SK-N-SH treated with all-trans-retinoic acid at 6 μM for 48 hours (cell line): ENCODE measurements at regions not wholly inside any gene's neighbourhood (a gene's known extent, or its start where the extent isn't known, plus 50 kb on each side); places are given as distances from the start of the nearest gene placed in this dataset.

Experiments used
- ARNTL ChIP-seq: fragments of 450-650 bp; formaldehyde crosslinking; IDR thresholded peaks from 2 replicates; pipeline ENCODE4 v1.5.0; 2020; ENCODE audit warnings: low read depth, mild to moderate bottlenecking, moderate library complexity, borderline replicate concordance
- BACH2 ChIP-seq: fragments of 250-450 bp; sonication (Bioruptor Pico); IDR thresholded peaks from 2 replicates; pipeline ENCODE4 v1.9.0; 2021; ENCODE audit warnings: mild to moderate bottlenecking, borderline replicate concordance
- ESRRG ChIP-seq: fragments of 250-450 bp; sonication (Bioruptor Pico); IDR thresholded peaks from 2 replicates; pipeline ENCODE4 v1.6.1; 2021; ENCODE audit warnings: mild to moderate bottlenecking
- ISL1 ChIP-seq: fragments of 250-450 bp; sonication (Bioruptor Pico); IDR thresholded peaks from 2 replicates; pipeline ENCODE4 v2.1.2; 2022; ENCODE audit warnings: mild to moderate bottlenecking, moderate library complexity
- OSR1 ChIP-seq: fragments of 250-450 bp; sonication (Bioruptor Pico); IDR thresholded peaks from 2 replicates; pipeline ENCODE4 v1.8.0; 2022; ENCODE audit warnings: moderate library complexity, mild to moderate bottlenecking, inconsistent platforms
- PPARA ChIP-seq: fragments of 250-450 bp; sonication (Bioruptor Pico); IDR thresholded peaks from 2 replicates; pipeline ENCODE4 v1.5.0; 2020; ENCODE audit warnings: mild to moderate bottlenecking, borderline replicate concordance
- ZFP3 ChIP-seq: fragments of 250-450 bp; sonication (Bioruptor Pico); IDR thresholded peaks from 2 replicates; pipeline ENCODE4 v1.5.0; 2020; ENCODE audit warnings: mild to moderate bottlenecking, moderate library complexity
- ZFP30 ChIP-seq: fragments of 450-650 bp; formaldehyde crosslinking; IDR thresholded peaks from 2 replicates; pipeline ENCODE4 v1.5.0; 2022; ENCODE audit warnings: mild to moderate bottlenecking, moderate library complexity
- ZNF70 ChIP-seq: fragments of 450-650 bp; formaldehyde crosslinking; IDR thresholded peaks from 2 replicates; pipeline ENCODE4 v1.5.0; 2020; ENCODE audit warnings: mild to moderate bottlenecking, moderate library complexity
- ZNF8 ChIP-seq: fragments of 450-650 bp; formaldehyde crosslinking; IDR thresholded peaks from 2 replicates; pipeline ENCODE4 v1.5.0; 2020; ENCODE audit warnings: mild to moderate bottlenecking, moderate library complexity
- TF ChIP-seq, protein P1 (sequence below): fragments of 250-450 bp; sonication (Bioruptor Pico); IDR thresholded peaks from 2 replicates; pipeline ENCODE4 v1.8.0; 2020; ENCODE audit warnings: mild to moderate bottlenecking, moderate library complexity, borderline replicate concordance
- TF ChIP-seq, protein P2 (sequence below): fragments of 250-450 bp; sonication (Bioruptor Pico); IDR thresholded peaks from 2 replicates; pipeline ENCODE4 v1.5.1; 2020; ENCODE audit warnings: low read depth, mild to moderate bottlenecking, moderate library complexity
- TF ChIP-seq, protein P3 (sequence below): fragments of 250-450 bp; sonication (Bioruptor Pico); IDR thresholded peaks from 2 replicates; pipeline ENCODE4 v1.8.0; 2021; ENCODE audit warnings: low read depth, mild to moderate bottlenecking, moderate library complexity, borderline replicate concordance

DNA sequence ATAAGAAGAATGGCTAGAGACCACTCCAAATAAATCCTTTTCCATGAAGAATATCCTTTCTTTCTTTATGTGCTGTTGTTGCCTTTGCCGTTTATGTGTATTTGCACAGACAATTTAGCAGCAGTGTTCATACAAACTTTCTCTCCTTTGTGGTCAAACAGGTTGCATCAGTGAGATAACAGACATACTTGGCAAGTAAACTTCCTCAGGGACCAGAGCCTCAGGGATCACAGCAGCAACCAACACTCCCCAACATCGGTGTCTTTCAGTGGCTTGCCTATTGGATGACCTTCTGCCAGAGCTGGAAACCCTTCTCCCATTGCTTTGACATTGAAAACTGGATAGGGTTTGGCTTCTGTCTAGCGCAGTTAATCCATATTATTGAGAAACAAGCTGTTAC, 252.2 kb downstream of the BTG1 start:
- TF ChIP-seq ZNF70 (CRISPR knock-in tag), result no peak
- TF ChIP-seq, protein P1, sequence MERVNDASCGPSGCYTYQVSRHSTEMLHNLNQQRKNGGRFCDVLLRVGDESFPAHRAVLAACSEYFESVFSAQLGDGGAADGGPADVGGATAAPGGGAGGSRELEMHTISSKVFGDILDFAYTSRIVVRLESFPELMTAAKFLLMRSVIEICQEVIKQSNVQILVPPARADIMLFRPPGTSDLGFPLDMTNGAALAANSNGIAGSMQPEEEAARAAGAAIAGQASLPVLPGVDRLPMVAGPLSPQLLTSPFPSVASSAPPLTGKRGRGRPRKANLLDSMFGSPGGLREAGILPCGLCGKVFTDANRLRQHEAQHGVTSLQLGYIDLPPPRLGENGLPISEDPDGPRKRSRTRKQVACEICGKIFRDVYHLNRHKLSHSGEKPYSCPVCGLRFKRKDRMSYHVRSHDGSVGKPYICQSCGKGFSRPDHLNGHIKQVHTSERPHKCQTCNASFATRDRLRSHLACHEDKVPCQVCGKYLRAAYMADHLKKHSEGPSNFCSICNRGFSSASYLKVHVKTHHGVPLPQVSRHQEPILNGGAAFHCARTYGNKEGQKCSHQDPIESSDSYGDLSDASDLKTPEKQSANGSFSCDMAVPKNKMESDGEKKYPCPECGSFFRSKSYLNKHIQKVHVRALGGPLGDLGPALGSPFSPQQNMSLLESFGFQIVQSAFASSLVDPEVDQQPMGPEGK, result no peak
- TF ChIP-seq OSR1 (CRISPR knock-in tag), result no peak
- TF ChIP-seq ESRRG (CRISPR knock-in tag), result no peak
- TF ChIP-seq ISL1, result no peak
- TF ChIP-seq ZNF8, result no peak
- TF ChIP-seq ZFP30 (CRISPR knock-in tag), result no peak
- no peak for TF ChIP-seq ZFP3
- TF ChIP-seq, protein P2, sequence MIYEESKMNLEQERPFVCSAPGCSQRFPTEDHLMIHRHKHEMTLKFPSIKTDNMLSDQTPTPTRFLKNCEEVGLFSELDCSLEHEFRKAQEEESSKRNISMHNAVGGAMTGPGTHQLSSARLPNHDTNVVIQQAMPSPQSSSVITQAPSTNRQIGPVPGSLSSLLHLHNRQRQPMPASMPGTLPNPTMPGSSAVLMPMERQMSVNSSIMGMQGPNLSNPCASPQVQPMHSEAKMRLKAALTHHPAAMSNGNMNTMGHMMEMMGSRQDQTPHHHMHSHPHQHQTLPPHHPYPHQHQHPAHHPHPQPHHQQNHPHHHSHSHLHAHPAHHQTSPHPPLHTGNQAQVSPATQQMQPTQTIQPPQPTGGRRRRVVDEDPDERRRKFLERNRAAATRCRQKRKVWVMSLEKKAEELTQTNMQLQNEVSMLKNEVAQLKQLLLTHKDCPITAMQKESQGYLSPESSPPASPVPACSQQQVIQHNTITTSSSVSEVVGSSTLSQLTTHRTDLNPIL (CRISPR knock-in tag), result no peak
- no peak for TF ChIP-seq BACH2 (CRISPR knock-in tag)
- TF ChIP-seq, protein P3, sequence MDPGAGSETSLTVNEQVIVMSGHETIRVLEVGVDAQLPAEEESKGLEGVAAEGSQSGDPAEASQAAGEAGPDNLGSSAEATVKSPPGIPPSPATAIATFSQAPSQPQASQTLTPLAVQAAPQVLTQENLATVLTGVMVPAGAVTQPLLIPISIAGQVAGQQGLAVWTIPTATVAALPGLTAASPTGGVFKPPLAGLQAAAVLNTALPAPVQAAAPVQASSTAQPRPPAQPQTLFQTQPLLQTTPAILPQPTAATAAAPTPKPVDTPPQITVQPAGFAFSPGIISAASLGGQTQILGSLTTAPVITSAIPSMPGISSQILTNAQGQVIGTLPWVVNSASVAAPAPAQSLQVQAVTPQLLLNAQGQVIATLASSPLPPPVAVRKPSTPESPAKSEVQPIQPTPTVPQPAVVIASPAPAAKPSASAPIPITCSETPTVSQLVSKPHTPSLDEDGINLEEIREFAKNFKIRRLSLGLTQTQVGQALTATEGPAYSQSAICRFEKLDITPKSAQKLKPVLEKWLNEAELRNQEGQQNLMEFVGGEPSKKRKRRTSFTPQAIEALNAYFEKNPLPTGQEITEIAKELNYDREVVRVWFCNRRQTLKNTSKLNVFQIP, result no peak
- TF ChIP-seq ARNTL, result no peak
- no peak for TF ChIP-seq PPARA
